GM13976 (cell line): ENCODE measurements at regions not wholly inside any gene's neighbourhood (a gene's known extent, or its start where the extent isn't known, plus 50 kb on each side); places are given as distances from the start of the nearest gene placed in this dataset.

Experiments
- DNase-seq: peaks from one replicate; pipeline ENCODE4 v3.0.0; 2012; ENCODE audit warnings: low spot score
- CTCF ChIP-seq: IDR thresholded peaks from 2 replicates; pipeline ENCODE4 v1.5.1; 2012; ENCODE audit warnings: borderline replicate concordance, mild to moderate bottlenecking; ENCODE audit not compliant: insufficient read depth; ENCODE audit errors: extremely low read depth, missing control alignments, control extremely low read depth
- in situ Hi-C: fragments of 300-500 bp; cut with MboI; formaldehyde crosslinking; loops from one replicate; pipeline ENCODE4 v1.12.0; 2022; ENCODE audit warnings: low sequenced_read_pairs, mixed read lengths, inconsistent platforms; ENCODE audit not compliant: unreplicated experiment

DNA sequence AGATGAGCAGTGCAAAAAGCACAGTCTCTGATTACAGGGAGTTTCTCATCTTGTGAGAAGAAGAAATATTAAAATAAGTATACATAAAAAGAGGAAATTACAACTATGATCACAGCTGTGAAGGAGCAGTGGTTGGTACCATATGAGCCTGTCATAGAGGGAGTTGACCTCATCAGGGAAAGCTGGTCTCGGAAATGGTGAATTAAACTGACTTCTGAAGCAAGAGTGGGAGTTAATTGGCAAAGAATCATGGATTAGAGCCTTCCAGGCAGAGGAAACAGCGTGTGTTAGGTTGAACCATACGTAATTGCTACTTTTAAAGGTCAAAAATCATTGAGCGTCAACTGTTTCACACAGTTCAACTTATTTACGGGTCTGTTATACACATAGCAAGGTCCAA, 539.1 kb downstream of the EDEM1 start:
- DNase-seq = no peak
- TF ChIP-seq CTCF = no peak
- in situ Hi-C loops = loop anchor here (25.0 kb wide), 1 partner anchor 289 kb away; no protein-coding TSS in a partner anchor

- in situ Hi-C loops = loop anchor here (25.0 kb wide), 1 partner anchor 291 kb away; no protein-coding TSS in a partner anchor
- TF ChIP-seq CTCF = no peak
- DNase-seq = no peak
These were observed 540.4 kb downstream of the EDEM1 start for GRCh38 chr3:5727743-5728484.

DNA sequence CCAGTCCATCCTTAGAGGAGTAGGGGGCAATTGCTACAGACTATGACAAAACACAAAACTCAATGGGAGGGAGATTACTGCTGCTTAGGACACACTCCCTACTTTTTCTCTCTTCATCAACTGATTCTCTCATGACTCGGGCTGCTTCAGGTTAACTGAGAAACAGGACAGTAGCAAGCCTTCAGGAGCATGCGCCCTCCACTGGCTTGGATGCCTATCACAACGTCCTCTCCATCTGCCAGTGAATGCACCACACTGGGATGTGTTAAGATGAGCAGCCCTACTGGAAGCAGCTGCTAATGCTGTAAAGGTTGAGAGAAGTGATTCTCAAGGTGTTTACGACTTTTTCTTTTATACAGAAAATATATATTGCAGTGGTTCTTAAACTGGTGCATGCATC, 542.3 kb downstream of the EDEM1 start:
- no peak for TF ChIP-seq CTCF
- in situ Hi-C loops = loop anchor here (25.0 kb wide), 1 partner anchor 293 kb away; no protein-coding TSS in a partner anchor
- DNase-seq = no peak

DNA sequence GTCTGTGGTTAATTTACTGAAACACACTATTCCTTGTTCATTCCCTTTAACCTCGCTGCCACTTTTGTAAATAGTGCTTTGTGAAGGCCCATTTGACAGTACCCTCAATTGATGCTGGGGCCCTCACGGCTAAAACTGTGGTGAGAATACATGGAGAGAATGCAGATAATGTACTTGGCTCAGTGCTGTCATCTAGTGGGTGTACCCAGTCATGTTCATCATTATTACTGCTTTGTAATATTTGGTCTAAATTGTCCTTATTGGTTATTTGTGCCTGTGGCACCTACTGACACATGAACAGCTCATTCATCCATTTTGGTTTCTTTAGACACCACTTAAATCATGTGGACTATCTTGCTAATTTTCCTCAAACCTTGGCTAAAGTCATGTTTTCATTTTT, 543.6 kb downstream of the EDEM1 start:
- peak; percentile 12 for DNase-seq
- TF ChIP-seq CTCF = no peak
- in situ Hi-C loops = loop anchor here (25.0 kb wide), 1 partner anchor 294 kb away; no protein-coding TSS in a partner anchor

GRCh38 chr3:5732081-5732480, 544.6 kb downstream of the EDEM1 start:
- DNase-seq = no peak
- no peak for TF ChIP-seq CTCF
- in situ Hi-C loops = loop anchor here (25.0 kb wide), 1 partner anchor 295 kb away; no protein-coding TSS in a partner anchor

- no peak for DNase-seq
- in situ Hi-C loops = loop anchor here (25.0 kb wide), 1 partner anchor 297 kb away; no protein-coding TSS in a partner anchor
- no peak for TF ChIP-seq CTCF
These were observed 546.5 kb downstream of the EDEM1 start for GRCh38 chr3:5733995-5734394.
